ENCODE measurements at regions not wholly inside any gene's neighbourhood (a gene's known extent, or its start where the extent isn't known, plus 50 kb on each side); places are given as distances from the start of the nearest gene placed in this dataset.

DNA sequence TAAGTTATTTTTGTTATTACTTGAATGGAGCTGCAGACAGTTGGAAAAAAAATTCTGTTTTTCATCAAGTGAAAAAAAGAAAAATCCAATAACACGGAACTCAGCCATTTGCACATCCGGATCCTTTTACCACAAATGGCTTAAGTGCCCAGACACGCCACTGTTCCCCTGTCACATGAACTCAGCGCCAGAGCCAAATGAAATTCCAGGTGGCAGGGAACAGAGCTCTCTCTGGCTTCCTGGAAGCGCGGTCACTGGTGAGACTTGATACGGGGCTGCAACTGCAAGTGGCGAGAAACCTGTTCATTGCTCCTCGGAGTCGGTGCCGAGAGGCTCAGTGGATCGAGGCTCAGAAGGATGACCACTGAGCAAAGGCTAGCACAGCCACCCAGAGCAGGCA, 60.8 kb upstream of the NPTX2 start:
- TF ChIP-seq POLR2A (IDR thresholded peaks at IDR 0.05) = no peak
- TF ChIP-seq, protein P1, sequence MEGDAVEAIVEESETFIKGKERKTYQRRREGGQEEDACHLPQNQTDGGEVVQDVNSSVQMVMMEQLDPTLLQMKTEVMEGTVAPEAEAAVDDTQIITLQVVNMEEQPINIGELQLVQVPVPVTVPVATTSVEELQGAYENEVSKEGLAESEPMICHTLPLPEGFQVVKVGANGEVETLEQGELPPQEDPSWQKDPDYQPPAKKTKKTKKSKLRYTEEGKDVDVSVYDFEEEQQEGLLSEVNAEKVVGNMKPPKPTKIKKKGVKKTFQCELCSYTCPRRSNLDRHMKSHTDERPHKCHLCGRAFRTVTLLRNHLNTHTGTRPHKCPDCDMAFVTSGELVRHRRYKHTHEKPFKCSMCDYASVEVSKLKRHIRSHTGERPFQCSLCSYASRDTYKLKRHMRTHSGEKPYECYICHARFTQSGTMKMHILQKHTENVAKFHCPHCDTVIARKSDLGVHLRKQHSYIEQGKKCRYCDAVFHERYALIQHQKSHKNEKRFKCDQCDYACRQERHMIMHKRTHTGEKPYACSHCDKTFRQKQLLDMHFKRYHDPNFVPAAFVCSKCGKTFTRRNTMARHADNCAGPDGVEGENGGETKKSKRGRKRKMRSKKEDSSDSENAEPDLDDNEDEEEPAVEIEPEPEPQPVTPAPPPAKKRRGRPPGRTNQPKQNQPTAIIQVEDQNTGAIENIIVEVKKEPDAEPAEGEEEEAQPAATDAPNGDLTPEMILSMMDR (IDR thresholded peaks at IDR 0.05) = no peak
